ENCODE measurements at regions not wholly inside any gene's neighbourhood (a gene's known extent, or its start where the extent isn't known, plus 50 kb on each side); places are given as distances from the start of the nearest gene placed in this dataset.

GRCh38 chr14:45651890-45652289, 398.9 kb upstream of the MIS18BP1 start:
- TF ChIP-seq EZH2 (IDR thresholded peaks at IDR 0.05; ENCODE audit: low read depth, unreplicated experiment) (no peak), JUNB (IDR thresholded peaks at IDR 0.05; ENCODE audit: unreplicated experiment) (no peak), EZH2phosphoT487 (IDR thresholded peaks at IDR 0.05; ENCODE audit: unreplicated experiment) (no peak)
- TF ChIP-seq, protein P1, sequence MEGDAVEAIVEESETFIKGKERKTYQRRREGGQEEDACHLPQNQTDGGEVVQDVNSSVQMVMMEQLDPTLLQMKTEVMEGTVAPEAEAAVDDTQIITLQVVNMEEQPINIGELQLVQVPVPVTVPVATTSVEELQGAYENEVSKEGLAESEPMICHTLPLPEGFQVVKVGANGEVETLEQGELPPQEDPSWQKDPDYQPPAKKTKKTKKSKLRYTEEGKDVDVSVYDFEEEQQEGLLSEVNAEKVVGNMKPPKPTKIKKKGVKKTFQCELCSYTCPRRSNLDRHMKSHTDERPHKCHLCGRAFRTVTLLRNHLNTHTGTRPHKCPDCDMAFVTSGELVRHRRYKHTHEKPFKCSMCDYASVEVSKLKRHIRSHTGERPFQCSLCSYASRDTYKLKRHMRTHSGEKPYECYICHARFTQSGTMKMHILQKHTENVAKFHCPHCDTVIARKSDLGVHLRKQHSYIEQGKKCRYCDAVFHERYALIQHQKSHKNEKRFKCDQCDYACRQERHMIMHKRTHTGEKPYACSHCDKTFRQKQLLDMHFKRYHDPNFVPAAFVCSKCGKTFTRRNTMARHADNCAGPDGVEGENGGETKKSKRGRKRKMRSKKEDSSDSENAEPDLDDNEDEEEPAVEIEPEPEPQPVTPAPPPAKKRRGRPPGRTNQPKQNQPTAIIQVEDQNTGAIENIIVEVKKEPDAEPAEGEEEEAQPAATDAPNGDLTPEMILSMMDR (conservative IDR thresholded peaks at IDR 0.05; ENCODE audit: low read depth in 2 of 2): no peak

All from GM23338 (cell line).